Right lobe of liver (tissue), 4 donors: ENCODE measurements at regions not wholly inside any gene's neighbourhood (a gene's known extent, or its start where the extent isn't known, plus 50 kb on each side); places are given as distances from the start of the nearest gene placed in this dataset.

Source experiments
- CTCF ChIP-seq, 4 donors: fragments of 200-600 bp in 3 of 4; fragments of 450-650 bp in 1 of 4; IDR thresholded peaks; one replicate each; pipeline versions ENCODE4 v1.5.1 to v1.8.0; 2016 to 2022; ENCODE audit warnings: antibody characterized with exemption in 4 of 4, mild to moderate bottlenecking in 2 of 4
- POLR2A ChIP-seq: fragments of 450-650 bp; IDR thresholded peaks from one replicate; pipeline ENCODE4 v1.6.1; 2017; ENCODE audit warnings: antibody characterized with exemption, mild to moderate bottlenecking
- donor health status: DM: no; HTN: no; CAD: no.
- donor health status: DM: no; HTN: no; CAD: no.
- donor health status: DM: no; HTN: yes; CAD: no.

- no peak for TF ChIP-seq CTCF (IDR thresholded peaks at IDR 0.05)
- no peak for TF ChIP-seq POLR2A
Observed at GRCh38 chr2:116162395-116162794, 1652.1 kb upstream of the DDX18 start.
